Liver (tissue), 3 donors: ENCODE measurements at regions not wholly inside any gene's neighbourhood (a gene's known extent, or its start where the extent isn't known, plus 50 kb on each side); places are given as distances from the start of the nearest gene placed in this dataset.

ENCODE experiments used
- HNF4A ChIP-seq, 2 donors: conservative IDR thresholded peaks; 2 replicates each; pipeline ENCODE4 v1.6.1; 2016; ENCODE audit warnings: antibody characterized with exemption in 2 of 2, mild to moderate bottlenecking in 2 of 2
- JUND ChIP-seq, 2 donors: IDR thresholded peaks; 2 replicates each; pipeline ENCODE4 v1.6.1; 2016; ENCODE audit warnings: antibody characterized with exemption in 2 of 2
- NR2F2 ChIP-seq: IDR thresholded peaks from 2 replicates; pipeline ENCODE4 v1.6.1; 2016; ENCODE audit warnings: antibody characterized with exemption
- RAD21 ChIP-seq, 2 donors: IDR thresholded peaks; 2 replicates each; pipeline ENCODE4 v1.6.1; 2016; ENCODE audit warnings: antibody characterized with exemption in 2 of 2, mild to moderate bottlenecking in 2 of 2
- RXRA ChIP-seq, 2 donors: IDR thresholded peaks; 2 replicates each; pipeline ENCODE4 v1.6.1; 2017 to 2018; ENCODE audit warnings: antibody characterized with exemption in 2 of 2, mild to moderate bottlenecking in 1 of 2
- TF ChIP-seq, protein P1 (sequence below): IDR thresholded peaks from 2 replicates; pipeline ENCODE4 v1.6.1; 2016; ENCODE audit warnings: antibody characterized with exemption
- TF ChIP-seq, protein P2 (sequence below): fragments of 150-350 bp; IDR thresholded peaks from 2 replicates; pipeline ENCODE4 v1.5.1; 2017; ENCODE audit warnings: improper control_type of control experiment, low read depth, low read length; ENCODE audit not compliant: missing input control
- donor health status: healthy.
- donor health status: healthy.

DNA sequence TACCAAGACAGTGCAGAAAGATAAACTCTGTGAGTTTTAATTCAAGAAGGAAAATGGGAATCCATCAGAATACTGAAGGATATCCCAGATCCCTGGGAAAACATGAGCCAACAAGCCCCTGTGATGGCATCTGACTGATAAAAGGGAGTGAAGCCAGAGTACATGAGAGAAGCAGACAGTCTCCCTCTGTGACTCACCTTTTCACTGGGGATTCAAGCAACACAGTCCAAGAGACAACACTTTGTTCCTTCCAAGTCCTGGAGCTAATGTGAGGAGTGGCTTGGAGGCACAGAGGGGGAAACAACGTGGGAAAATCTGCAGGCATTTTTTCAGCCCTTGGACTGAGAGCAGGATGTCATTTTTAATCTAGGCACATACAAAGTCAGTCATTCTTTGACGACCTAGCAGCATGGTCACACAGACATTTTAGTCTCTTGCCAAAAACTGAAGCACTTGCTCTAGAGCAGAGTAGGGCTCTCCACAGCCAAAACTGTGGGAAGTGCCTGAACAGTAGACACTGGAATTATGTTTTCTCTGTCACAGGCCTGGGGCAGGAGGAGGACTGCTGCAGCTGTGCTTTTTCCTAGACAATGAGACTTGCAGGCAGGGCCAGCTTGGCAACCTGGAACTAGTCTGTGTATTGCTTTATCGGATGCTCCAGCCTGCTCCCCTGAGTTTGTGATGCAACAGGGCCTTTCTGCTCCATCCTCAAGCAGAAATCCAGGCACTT is 465.0 kb upstream of the GJE1 start:
- TF ChIP-seq, protein P1, sequence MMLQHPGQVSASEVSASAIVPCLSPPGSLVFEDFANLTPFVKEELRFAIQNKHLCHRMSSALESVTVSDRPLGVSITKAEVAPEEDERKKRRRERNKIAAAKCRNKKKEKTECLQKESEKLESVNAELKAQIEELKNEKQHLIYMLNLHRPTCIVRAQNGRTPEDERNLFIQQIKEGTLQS: no peak
- TF ChIP-seq RAD21 (IDR thresholded peaks at IDR 0.05) (no peak), NR2F2 (no peak), HNF4A (conservative IDR thresholded peaks at IDR 0.05) (no peak), JUND (IDR thresholded peaks at IDR 0.05) (no peak), RXRA (IDR thresholded peaks at IDR 0.05) (no peak)
- TF ChIP-seq, protein P2, sequence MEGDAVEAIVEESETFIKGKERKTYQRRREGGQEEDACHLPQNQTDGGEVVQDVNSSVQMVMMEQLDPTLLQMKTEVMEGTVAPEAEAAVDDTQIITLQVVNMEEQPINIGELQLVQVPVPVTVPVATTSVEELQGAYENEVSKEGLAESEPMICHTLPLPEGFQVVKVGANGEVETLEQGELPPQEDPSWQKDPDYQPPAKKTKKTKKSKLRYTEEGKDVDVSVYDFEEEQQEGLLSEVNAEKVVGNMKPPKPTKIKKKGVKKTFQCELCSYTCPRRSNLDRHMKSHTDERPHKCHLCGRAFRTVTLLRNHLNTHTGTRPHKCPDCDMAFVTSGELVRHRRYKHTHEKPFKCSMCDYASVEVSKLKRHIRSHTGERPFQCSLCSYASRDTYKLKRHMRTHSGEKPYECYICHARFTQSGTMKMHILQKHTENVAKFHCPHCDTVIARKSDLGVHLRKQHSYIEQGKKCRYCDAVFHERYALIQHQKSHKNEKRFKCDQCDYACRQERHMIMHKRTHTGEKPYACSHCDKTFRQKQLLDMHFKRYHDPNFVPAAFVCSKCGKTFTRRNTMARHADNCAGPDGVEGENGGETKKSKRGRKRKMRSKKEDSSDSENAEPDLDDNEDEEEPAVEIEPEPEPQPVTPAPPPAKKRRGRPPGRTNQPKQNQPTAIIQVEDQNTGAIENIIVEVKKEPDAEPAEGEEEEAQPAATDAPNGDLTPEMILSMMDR: no peak
